ENCODE measurements at regions not wholly inside any gene's neighbourhood (a gene's known extent, or its start where the extent isn't known, plus 50 kb on each side); places are given as distances from the start of the nearest gene placed in this dataset.
"Not testable (repeated sequence)": the region's sequence is repeated elsewhere in the genome, so short reads cannot be mapped to it uniquely, and the experiment has no call there.

DNA sequence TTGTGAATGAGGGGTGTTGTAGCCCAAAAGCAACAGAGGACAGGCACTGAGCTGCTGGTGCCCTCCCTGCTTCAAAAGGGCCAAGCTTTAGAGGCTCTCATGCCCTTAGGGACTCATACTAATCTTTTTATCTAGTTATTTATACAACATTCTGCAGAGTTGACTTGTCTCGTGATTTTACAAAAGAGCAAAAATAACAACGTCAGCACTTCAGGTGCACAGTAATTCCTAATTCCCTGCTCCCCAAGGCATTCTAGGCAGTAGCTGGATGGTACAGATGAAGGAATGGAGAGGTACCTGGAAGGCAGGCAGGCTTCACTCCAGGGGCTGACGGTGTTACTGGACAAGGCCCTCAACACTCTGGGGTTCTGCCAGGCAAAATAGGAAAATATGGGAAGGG is 406.7 kb upstream of the CCL2 start:
- H3K27ac Mint-ChIP-seq: no peak overlapping the region
- H3K4me3 Mint-ChIP-seq: no peak overlapping the region
- no peaks in the 10 kb centered on the region for H3K9me3 Mint-ChIP-seq
- DNase-seq (ENCODE audit: low spot score): no peak
- H3K27me3 Mint-ChIP-seq: peaks cover 8 to 15% of the 10 kb centered on the region in 2 donors
- H3K4me1 Mint-ChIP-seq (ENCODE audit: low read depth in 2 of 2): no peaks in the 10 kb centered on the region
- ATAC-seq: no peak
- H3K36me3 Mint-ChIP-seq: no peaks in the 10 kb centered on the region

DNA sequence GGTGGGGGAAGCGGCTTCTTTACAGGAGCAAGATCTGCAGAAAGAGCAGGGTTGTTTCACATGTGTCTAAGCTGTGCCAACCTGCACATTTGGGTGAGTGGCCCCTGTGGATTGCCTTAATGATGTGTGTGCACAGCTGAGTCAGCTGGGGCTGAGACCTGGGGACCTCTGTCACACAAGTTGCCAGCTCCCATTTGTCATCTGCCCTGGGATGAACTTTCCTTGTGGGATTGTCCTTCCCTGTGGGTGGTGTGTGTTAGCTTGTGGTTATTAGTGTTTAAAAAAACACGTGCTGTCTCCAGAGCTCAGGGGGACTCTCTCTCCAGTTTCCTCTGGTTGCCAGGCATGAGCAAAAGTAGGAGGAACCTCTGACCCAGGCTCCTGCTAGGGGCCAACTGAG is 400.5 kb upstream of the CCL2 start:
- Mint-ChIP-seq H3K27me3 (peaks cover 25 to 35% of the 10 kb centered on the region in 2 donors), H3K9me3 (no peaks in the 10 kb centered on the region), H3K4me3 (no peak overlapping the region), H3K4me1 (ENCODE audit: low read depth in 2 of 2) (no peaks in the 10 kb centered on the region), H3K36me3 (no peaks in the 10 kb centered on the region), H3K27ac (no peak overlapping the region)
- ATAC-seq: no peak
- DNase-seq (ENCODE audit: low spot score): no peak

DNA sequence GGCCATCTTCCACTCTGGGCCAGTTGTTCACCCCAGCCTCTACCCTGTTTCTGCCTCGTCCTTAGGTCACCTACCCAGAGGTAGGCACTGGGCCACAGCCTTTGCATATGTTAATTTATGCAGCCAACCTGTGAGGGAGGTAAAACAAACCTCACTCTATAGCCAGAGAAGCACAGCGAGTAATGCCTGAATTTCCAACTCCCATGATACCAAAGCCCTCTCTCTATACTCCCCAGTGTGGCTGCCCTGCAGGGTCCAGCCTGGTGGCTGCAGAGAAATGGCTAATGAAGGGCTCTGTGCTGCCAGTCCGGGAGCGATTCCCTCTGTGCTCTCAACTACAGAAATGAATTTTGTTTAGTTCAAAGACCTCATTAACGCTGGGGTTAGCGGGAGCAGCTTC is 397.0 kb upstream of the CCL2 start:
- DNase-seq (ENCODE audit: low spot score) (no peak), ATAC-seq (no peak)
- Mint-ChIP-seq H3K9me3 (no peaks in the 10 kb centered on the region), H3K36me3 (no peaks in the 10 kb centered on the region), H3K27ac (no peak overlapping the region), H3K4me3 (no peak overlapping the region), H3K4me1 (ENCODE audit: low read depth in 2 of 2) (no peaks in the 10 kb centered on the region), H3K27me3 (peaks cover 30 to 42% of the 10 kb centered on the region in 2 donors)

DNA sequence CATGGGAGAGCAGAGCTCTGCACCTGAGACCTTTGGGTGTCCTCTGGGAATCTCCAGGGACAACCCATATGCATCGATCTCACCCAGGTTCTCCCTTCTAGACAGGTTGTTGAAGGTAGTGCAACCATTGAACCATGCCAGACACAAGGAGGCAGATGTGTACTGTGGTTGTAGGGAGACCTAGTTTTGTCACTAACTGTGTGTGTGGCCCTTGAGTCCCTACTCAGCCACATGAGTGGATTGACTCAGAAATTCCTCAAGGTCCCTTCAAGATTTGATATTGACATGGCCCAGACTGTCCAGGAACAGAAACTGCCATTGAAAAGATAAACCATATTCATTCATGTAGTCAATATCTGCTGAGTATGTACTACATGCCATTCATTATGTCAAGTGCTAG is 396.4 kb upstream of the CCL2 start:
- no peak overlapping the region for H3K27ac Mint-ChIP-seq
- ATAC-seq (peak in 1 of 2 donors; percentile 25), DNase-seq (ENCODE audit: low spot score) (no peak)
- H3K4me3 Mint-ChIP-seq: no peak overlapping the region
- peaks cover 30 to 42% of the 10 kb centered on the region in 2 donors for H3K27me3 Mint-ChIP-seq
- H3K9me3 Mint-ChIP-seq: no peaks in the 10 kb centered on the region
- H3K36me3 Mint-ChIP-seq: no peaks in the 10 kb centered on the region
- no peaks in the 10 kb centered on the region for H3K4me1 Mint-ChIP-seq (ENCODE audit: low read depth in 2 of 2)

DNA sequence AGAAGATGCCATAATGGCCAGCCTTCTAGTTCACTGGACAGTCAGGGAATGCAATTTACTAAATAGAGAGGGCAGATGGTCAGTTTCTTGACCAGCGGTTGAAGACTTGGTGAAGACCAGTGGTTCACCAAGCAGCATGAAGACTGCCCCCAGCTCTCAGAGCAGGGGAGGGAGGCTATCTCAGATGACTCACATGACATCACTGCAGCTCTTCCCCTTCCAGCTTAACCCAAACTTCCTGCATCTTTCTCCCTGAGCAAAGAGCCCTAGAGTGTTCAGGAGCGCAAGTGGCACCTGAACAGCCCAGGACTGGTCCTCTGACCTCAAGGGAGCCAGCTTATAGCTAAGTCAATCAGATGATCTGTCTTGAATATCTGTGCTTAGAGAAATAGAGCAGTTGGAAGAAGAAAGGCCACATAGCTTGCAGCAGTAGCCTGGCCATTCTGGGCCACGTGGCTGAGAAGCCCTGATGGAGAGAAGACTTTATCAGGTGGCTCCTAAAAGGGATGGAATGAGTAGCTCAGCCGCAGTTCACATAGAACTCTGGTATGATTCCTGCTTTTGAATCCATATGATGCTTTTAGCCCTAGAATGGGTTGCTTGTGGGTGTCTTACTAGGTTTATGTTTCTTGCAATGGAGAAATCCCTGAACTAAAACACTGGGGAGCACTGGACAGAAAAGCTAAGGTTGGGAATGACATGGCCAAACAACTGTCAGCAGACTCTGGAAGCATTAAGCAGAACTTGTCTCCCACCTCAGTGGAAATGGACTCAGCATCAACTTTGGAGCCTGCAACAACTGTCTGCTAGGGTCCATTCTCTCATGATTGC is 392.1 kb upstream of the CCL2 start:
- Mint-ChIP-seq H3K27ac (no peak overlapping the region), H3K4me3 (no peak overlapping the region), H3K36me3 (no peaks in the 10 kb centered on the region), H3K4me1 (ENCODE audit: low read depth in 2 of 2) (no peaks in the 10 kb centered on the region), H3K9me3 (no peaks in the 10 kb centered on the region), H3K27me3 (peaks cover 15 to 30% of the 10 kb centered on the region in 2 donors)
- no peak for DNase-seq (ENCODE audit: low spot score)
- no peak for ATAC-seq

DNA sequence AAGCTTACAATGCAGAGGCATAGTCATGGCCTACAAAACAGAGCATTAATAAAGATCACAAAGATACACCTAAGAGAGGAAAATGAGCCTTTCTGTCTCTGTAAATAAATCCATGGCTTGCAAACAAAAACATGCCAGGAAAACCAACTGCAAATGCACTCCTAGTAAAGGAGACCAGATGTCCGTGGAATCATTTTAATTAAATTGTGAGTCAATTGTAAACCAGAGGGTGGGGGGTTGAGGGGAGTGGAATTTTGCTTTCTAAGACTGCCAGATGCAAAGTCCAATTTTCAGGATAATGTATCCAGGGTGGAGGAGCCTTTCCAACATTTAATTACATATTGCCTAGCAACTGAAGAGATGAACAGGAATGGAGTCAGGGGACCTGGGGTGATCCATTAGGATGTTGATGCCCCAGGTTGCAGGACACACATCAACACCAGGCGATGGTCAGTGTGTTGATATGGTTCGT is 390.3 kb upstream of the CCL2 start:
- Mint-ChIP-seq H3K4me3 (no peak overlapping the region), H3K36me3 (no peaks in the 10 kb centered on the region), H3K27me3 (peaks cover 13 to 23% of the 10 kb centered on the region in 2 donors), H3K4me1 (ENCODE audit: low read depth in 2 of 2) (no peaks in the 10 kb centered on the region), H3K9me3 (no peaks in the 10 kb centered on the region), H3K27ac (no peak overlapping the region)
- ATAC-seq (no peak), DNase-seq (ENCODE audit: low spot score) (no peak)

DNA sequence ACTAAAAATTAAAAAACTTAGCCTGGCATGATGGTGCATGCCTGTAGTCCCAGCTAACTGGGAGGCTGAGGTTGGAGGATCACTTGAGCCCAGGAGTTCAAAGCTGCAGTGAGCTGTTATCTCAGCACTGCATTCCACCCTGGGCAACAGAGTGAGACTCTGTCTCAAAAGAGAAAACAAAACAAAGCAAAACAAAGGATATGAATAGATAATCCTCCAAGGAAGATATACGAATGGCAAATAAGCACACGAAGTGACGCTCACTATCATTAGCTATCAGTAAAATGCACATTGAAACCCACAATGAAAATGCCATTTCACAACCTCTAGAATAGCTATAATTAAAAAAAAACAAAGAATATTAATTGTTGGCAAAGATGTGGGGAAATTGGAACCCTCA is 386.2 kb upstream of the CCL2 start:
- Mint-ChIP-seq H3K4me1 (ENCODE audit: low read depth in 2 of 2) (no peaks in the 10 kb centered on the region), H3K36me3 (no peaks in the 10 kb centered on the region), H3K27ac (no peak overlapping the region), H3K9me3 (no peaks in the 10 kb centered on the region), H3K4me3 (no peak overlapping the region), H3K27me3 (peaks cover 15 to 16% of the 10 kb centered on the region in 2 donors)
- DNase-seq (ENCODE audit: low spot score) (no peak), ATAC-seq (no peak)

DNA sequence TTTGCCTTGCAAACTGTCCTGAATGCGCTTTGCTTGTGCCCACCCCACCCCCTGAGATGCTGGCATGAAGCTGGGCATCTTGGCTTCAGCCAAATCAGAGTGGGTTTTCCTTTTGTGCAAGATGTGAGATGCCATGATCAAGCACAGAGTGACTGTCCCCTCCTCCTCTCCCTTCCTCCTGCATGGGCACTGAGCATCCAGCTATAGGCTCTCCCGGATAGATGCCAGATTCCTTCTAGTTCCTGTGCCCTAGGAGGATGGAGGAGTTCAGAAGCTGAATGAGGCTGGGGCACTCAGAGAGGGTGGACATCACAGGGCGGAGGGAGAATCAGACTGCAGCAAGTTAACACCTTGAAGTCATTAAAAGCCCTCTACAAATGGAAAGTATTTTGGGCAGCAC is 384.1 kb upstream of the CCL2 start:
- H3K4me3 Mint-ChIP-seq: no peak overlapping the region
- no peaks in the 10 kb centered on the region for H3K9me3 Mint-ChIP-seq
- H3K36me3 Mint-ChIP-seq: no peaks in the 10 kb centered on the region
- DNase-seq (ENCODE audit: low spot score) (no peak), ATAC-seq (no peak)
- no peaks in the 10 kb centered on the region for H3K4me1 Mint-ChIP-seq (ENCODE audit: low read depth in 2 of 2)
- H3K27me3 Mint-ChIP-seq: peaks cover 12 to 19% of the 10 kb centered on the region in 2 donors
- H3K27ac Mint-ChIP-seq: no peak overlapping the region

DNA sequence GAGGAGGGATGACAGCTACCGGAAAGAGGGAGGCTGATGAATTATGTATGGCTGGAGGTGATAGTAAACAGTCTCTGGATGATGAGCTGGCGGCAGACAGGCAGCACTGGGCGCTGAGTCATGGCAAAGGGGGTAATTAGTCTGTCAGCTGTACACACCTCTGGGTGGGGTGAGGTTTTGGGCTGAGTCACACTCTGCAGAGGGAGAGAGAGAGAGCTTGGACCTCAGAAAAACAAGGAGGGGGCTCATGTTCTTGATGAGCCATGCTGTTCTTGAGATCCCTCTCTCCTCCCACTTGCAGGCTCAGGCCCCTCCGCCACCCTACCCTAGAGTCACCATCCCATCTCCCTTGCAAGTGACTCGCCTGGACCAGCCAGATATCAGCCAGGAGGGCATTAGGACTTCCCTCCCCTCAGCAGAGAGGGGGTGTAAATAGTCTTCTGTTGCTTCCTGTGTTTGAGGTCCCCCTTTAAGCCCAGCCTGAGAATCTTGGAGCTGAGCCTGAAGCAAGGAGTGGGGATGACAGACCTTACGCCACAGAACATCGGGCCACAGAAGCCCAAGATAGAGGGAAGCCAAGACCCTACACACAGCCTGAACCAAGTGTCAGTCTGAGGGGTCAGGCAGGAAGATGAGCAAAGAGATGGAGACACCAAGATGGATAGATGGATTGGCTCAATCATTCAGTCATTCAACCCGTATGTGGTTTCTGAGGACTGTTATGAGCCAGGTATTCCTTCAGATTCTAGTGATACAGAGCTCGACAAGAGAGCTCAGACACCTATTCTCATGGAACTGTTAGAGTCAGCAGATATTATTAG is 383.2 kb upstream of the CCL2 start:
- ATAC-seq: peak; percentile 32 to 65
- Mint-ChIP-seq H3K4me1 (ENCODE audit: low read depth in 2 of 2) (no peaks in the 10 kb centered on the region), H3K36me3 (no peaks in the 10 kb centered on the region), H3K9me3 (no peaks in the 10 kb centered on the region), H3K4me3 (no peak overlapping the region), H3K27ac (no peak overlapping the region), H3K27me3 (peaks cover 14 to 16% of the 10 kb centered on the region in 2 donors)
- no peak for DNase-seq (ENCODE audit: low spot score)

DNA sequence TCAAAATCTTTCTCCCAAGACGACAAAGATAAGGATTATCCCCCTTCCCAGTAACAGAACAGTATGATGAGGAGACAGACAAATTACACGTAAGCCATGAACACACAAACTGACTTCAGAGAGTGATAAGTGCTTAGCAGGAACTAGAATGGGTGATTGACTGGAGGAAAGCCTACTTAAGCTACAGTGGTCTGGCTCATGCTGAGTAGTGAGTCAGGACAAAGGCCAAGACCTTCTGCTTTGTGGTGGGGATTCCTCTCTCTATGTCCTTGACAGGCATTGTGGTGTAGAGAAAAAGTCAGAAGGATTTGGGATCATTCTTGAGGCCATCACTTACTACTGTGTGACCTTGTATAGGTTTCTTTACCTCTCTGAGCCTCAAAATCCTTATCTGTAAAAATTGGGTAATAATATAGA is 381.9 kb upstream of the CCL2 start:
- ATAC-seq (no peak), DNase-seq (ENCODE audit: low spot score) (no peak)
- H3K4me3 Mint-ChIP-seq: no peak overlapping the region
- no peaks in the 10 kb centered on the region for H3K9me3 Mint-ChIP-seq
- H3K27me3 Mint-ChIP-seq: peaks cover 16 to 19% of the 10 kb centered on the region in 2 donors
- no peaks in the 10 kb centered on the region for H3K4me1 Mint-ChIP-seq (ENCODE audit: low read depth in 2 of 2)
- no peaks in the 10 kb centered on the region for H3K36me3 Mint-ChIP-seq
- H3K27ac Mint-ChIP-seq: no peak overlapping the region

DNA sequence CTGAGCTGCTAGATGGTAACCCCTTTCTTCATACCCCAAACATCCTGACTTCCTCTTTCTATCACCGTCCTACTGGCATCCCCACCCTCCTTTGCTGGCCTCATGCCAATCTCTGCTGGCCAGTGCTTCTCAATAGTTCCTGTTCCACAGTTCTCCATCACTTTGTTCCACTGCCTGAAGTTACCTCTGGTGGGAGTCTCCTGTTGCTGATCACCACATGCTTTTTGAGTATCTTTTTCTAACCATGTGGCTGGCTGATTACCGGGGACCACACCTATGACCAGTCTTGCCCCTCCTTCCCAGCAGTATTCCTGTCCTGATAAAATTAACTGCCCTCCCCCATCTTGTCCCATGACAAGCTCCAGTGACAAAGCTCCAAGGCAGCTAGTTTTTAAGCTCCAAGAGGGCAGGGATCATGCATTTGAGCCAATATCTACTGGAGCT is 380.4 kb upstream of the CCL2 start:
- Mint-ChIP-seq H3K36me3 (no peaks in the 10 kb centered on the region), H3K27me3 (peaks cover 15 to 31% of the 10 kb centered on the region in 2 donors), H3K4me1 (ENCODE audit: low read depth in 2 of 2) (no peaks in the 10 kb centered on the region), H3K27ac (no peak overlapping the region), H3K9me3 (no peaks in the 10 kb centered on the region), H3K4me3 (no peak overlapping the region)
- no peak for DNase-seq (ENCODE audit: low spot score)
- ATAC-seq: no peak

DNA sequence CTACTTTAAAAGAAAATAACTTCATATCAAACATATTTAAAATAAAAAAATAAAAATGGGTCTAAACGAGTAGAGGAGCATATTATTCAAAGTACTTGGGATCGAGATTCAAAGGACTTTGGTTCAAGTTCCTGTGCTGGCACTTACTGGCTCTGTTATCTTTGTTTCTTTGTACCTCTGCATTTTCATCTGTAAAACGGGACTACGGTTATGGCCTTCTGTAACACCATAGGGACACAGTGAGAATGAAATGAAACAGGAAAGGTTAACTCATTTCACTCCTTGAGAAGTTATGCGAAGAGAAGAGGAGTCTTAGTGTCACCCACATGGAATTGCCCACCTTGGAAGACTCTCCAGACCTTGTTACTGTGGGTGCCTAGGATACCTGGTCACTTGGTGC is 379.1 kb upstream of the CCL2 start:
- no peaks in the 10 kb centered on the region for H3K36me3 Mint-ChIP-seq
- no peak overlapping the region for H3K27ac Mint-ChIP-seq
- ATAC-seq (no peak), DNase-seq (ENCODE audit: low spot score) (no peak)
- no peak overlapping the region for H3K4me3 Mint-ChIP-seq
- peaks cover 17 to 38% of the 10 kb centered on the region in 2 donors for H3K27me3 Mint-ChIP-seq
- no peaks in the 10 kb centered on the region for H3K9me3 Mint-ChIP-seq
- no peaks in the 10 kb centered on the region for H3K4me1 Mint-ChIP-seq (ENCODE audit: low read depth in 2 of 2)

DNA sequence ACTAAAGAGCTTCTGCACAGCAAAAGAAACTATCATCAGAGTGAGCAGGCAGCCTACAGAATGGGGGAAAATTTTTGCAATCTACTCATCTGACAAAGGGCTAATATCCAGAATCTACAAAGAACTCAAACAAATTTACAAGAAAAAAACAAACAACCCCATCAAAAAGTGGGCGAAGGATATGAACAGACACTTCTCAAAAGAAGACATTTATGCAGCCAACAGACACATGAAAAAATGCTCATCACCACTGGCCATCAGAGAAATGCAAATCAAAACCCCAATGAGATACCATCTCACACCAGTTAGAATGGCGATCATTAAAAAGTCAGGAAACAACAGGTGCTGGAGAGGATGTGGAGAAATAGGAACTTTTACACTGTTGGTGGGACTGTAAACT is 372.8 kb upstream of the CCL2 start:
- H3K9me3 Mint-ChIP-seq; DNase-seq (ENCODE audit: low spot score); H3K4me1 Mint-ChIP-seq (ENCODE audit: low read depth in 2 of 2); H3K36me3 Mint-ChIP-seq; H3K27ac Mint-ChIP-seq; ATAC-seq; H3K4me3 Mint-ChIP-seq: not testable (repeated sequence)
- peaks cover 19 to 43% of the 10 kb centered on the region in 2 donors for H3K27me3 Mint-ChIP-seq

DNA sequence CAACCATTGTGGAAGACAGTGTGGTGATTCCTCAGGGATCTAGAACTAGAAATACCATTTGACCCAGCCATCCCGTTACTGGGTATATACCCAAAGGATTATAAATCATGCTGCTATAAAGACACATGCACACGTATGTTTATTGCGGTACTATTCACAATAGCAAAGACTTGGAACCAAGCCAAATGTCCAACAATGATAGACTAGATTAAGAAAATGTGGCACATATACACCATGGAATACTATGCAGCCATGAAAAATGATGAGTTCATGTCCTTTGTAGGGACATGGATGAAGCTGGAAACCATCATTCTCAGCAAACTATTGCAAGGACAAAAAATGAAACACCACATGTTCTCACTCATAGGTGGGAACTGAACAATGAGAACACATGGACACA is 372.4 kb upstream of the CCL2 start:
- H3K27me3 Mint-ChIP-seq: peaks cover 22 to 47% of the 10 kb centered on the region in 2 donors
- H3K27ac Mint-ChIP-seq; ATAC-seq; DNase-seq (ENCODE audit: low spot score); H3K9me3 Mint-ChIP-seq; H3K4me1 Mint-ChIP-seq (ENCODE audit: low read depth in 2 of 2); H3K36me3 Mint-ChIP-seq; H3K4me3 Mint-ChIP-seq: not testable (repeated sequence)
